AG10803 (cell line): ENCODE measurements at regions not wholly inside any gene's neighbourhood (a gene's known extent, or its start where the extent isn't known, plus 50 kb on each side); places are given as distances from the start of the nearest gene placed in this dataset.

Experiments
- DNase-seq: peaks from one replicate; pipeline ENCODE4 v3.0.0; 2010; ENCODE audit warnings: low read depth
- H3K4me3 ChIP-seq: 2 replicates; pipeline ENCODE4 v1.5.1; 2011; ENCODE audit warnings: mild to moderate bottlenecking, low read length, control low read depth
- TF ChIP-seq, protein P1 (sequence below): conservative IDR thresholded peaks from 2 replicates; pipeline ENCODE4 v1.5.1; 2011; ENCODE audit warnings: mild to moderate bottlenecking, low read length, control low read depth, inconsistent platforms

DNA sequence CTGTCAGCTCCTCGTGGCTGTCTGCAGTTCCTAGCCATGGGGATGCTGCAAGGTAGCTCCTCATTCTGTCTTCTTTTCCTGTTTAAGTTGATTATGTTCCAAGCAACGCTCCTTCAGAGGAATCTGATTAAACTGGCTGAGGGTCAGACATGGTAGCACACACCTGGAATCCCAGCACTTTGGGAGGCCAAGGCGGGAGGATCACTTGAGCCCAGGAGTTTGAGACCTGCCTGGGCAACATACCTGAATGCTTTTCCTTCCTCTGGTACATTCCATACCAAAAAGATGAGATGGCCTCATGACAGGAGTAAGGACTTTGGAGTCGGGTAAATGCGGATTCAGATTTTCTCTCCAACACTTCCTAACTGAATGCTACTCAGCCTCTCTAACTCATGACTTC is 246.8 kb upstream of the JARID2 start:
- DNase-seq: no peak
- H3K4me3 ChIP-seq: no peak overlapping the region
- TF ChIP-seq, protein P1, sequence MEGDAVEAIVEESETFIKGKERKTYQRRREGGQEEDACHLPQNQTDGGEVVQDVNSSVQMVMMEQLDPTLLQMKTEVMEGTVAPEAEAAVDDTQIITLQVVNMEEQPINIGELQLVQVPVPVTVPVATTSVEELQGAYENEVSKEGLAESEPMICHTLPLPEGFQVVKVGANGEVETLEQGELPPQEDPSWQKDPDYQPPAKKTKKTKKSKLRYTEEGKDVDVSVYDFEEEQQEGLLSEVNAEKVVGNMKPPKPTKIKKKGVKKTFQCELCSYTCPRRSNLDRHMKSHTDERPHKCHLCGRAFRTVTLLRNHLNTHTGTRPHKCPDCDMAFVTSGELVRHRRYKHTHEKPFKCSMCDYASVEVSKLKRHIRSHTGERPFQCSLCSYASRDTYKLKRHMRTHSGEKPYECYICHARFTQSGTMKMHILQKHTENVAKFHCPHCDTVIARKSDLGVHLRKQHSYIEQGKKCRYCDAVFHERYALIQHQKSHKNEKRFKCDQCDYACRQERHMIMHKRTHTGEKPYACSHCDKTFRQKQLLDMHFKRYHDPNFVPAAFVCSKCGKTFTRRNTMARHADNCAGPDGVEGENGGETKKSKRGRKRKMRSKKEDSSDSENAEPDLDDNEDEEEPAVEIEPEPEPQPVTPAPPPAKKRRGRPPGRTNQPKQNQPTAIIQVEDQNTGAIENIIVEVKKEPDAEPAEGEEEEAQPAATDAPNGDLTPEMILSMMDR: no peak

DNA sequence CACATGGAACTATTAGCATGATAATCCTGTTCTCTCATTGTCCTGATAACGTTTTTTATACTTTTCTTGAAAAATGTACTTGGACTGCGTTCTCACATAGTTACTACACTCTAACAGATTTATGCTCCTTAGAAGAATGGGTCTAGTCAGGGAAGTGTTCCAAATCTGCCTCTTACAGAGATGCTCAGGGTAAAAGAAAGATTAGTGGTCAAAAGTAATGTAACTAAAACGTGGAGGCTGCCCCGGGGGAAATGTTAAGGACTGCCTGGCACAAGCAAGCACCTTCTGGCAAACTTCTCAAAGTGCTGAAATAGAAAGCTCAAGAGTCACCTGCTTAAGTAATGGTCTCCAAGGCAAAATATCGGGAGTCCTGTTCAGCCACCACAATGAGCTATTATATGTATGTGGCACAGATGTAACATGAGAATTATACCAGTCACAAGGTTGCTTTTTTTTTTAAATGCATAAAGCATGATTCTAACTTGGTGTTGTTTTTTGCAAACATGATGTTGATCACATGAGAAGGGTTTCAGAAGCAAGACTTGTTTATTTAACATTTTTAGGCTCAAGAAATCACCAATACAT is 244.5 kb upstream of the JARID2 start:
- no peak overlapping the region for H3K4me3 ChIP-seq
- TF ChIP-seq, protein P1: no peak
- DNase-seq: no peak

DNA sequence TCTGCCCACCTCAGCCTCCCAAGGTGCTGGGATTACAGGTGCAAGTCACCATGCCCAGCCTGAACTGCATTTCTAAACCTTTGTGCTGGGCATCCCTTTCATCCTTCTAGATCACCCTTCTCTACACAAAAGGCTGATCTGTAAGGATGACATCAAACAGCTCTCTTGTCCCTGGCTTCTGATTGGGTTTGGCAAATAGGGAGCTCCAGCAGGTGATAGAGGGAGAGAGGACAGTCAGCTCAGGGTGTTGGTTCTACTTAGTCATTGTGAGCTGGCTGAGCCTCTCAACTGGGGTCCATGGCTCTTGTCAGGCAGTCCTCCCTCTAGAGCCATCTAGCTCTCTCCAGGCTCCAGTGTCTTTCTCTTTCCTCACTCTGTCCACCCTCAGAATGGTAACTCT is 237.6 kb upstream of the JARID2 start:
- no peak for DNase-seq
- TF ChIP-seq, protein P1: no peak
- H3K4me3 ChIP-seq: no peak overlapping the region

DNA sequence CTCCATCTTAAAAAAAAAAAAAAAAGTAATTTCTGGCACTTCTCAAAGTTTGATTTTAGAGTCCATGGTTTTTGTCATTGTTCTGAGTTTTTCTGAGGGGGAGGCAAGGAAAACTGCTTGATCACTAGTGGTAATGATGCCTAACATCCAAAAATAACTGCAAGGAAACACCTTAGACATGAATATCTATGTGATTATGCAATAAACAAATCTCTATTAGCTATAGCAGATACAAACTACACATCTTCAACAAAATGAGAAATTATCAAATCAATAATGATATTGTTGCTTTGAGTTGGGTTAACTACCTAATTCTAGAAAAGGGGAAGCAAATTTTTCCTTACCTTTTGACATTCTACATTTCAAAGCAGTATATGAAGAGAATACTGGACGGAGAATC is 230.9 kb upstream of the JARID2 start:
- no peak for DNase-seq
- no peak overlapping the region for H3K4me3 ChIP-seq
- TF ChIP-seq, protein P1: no peak

DNA sequence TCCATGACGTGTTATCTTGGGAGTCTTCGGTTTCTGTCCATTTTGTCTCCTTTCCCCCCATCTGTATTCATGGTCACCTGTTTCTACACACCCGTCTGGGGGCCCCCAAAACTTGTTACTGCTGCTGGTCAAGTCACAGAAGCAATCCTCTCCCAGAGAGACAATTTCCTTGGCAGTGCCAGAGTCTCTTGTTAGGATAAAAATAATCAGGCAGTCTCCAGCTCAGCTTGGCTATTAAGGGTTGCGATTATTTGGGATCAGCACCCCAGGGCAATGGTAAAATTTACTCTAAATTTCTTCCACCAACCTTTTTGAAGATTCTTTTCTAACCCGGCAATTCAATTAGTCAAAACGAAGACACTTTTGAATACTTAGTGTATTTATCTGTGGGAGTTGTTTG is 229.1 kb upstream of the JARID2 start:
- no peak for DNase-seq
- TF ChIP-seq, protein P1: no peak
- no peak overlapping the region for H3K4me3 ChIP-seq

DNA sequence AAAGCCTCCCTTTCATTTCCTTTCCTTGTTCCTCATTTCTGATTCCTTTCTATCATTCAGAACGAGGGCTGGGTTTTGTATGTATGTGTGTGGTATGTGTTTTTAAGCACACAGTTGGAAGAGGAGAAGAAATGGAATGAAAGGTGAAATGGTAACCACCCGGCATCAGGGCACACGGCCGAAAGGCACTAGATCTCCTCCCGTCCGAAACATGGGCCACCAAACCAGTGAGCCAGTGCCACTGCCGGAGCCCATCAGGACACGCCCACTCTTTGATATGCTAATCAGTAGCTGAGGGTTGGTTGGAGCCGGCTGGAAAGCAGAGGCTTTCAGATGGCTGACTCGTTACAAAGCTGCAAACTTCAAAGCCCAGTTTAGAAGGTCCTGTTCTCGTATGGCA is 228.6 kb upstream of the JARID2 start:
- no peak for DNase-seq
- TF ChIP-seq, protein P1: no peak
- no peak overlapping the region for H3K4me3 ChIP-seq

DNA sequence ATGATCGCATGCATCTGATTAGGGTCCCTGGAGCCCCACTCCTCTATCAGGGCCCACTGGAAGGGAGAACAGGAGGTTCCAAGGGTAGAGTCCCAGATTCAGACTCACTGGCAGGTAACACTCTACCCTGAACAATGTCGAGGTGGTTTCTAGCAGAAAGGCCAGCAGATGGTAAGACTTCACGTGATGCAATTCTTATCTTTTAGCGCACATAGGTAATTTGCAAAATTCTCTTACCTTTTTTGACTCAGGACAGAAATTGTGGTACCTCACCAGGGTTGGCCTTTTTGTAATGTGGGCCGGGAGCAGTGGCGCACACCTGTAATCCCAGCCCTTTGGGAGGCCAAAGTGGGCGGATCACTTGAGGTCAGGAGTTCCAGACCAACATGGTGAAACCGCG is 228.1 kb upstream of the JARID2 start:
- TF ChIP-seq, protein P1: no peak
- H3K4me3 ChIP-seq: no peak overlapping the region

More for the DNA sequence above, 228.1 kb upstream of the JARID2 start:
- DNase-seq: no peak
